MM.1S (cell line): ENCODE measurements at regions not wholly inside any gene's neighbourhood (a gene's known extent, or its start where the extent isn't known, plus 50 kb on each side); places are given as distances from the start of the nearest gene placed in this dataset.

ENCODE experiments used
- DNase-seq: peaks from one replicate; pipeline ENCODE4 v3.0.0-alpha.2; 2015
- H2AFZ ChIP-seq: fragments of 300-600 bp; sonication (generic); 2 replicates; pipeline ENCODE4 v1.6.0; 2016; ENCODE audit warnings: antibody characterized with exemption, low read length
- H3F3A ChIP-seq: fragments of 300-600 bp; sonication (generic); 2 replicates; pipeline ENCODE4 v1.6.1; 2016; ENCODE audit warnings: mild to moderate bottlenecking, antibody characterized with exemption, low read length, moderate library complexity, mixed read lengths; ENCODE audit not compliant: insufficient read depth
- H3K27ac ChIP-seq: fragments of 300-600 bp; sonication (generic); 2 replicates; pipeline ENCODE4 v1.5.1; 2016; ENCODE audit warnings: mild to moderate bottlenecking, low read length
- H3K27me3 ChIP-seq: fragments of 300-600 bp; sonication (generic); replicated peaks from 2 replicates; pipeline ENCODE4 v1.6.0; 2016; ENCODE audit warnings: low read length; ENCODE audit not compliant: insufficient read depth
- H3K36me3 ChIP-seq: fragments of 300-600 bp; sonication (generic); replicated peaks from 2 replicates; pipeline ENCODE4 v1.6.1; 2016; ENCODE audit warnings: mild to moderate bottlenecking, low read length, mixed read lengths; ENCODE audit not compliant: insufficient read depth
- H3K4me1 ChIP-seq: fragments of 300-600 bp; sonication (generic); 2 replicates; pipeline ENCODE4 v1.6.1; 2016; ENCODE audit warnings: low read length, mixed read lengths
- H3K4me2 ChIP-seq: fragments of 300-600 bp; sonication (generic); 2 replicates; pipeline ENCODE4 v1.6.0; 2016; ENCODE audit warnings: low read depth, low read length
- H3K4me3 ChIP-seq: fragments of 300-600 bp; sonication (generic); 2 replicates; pipeline ENCODE4 v1.5.1; 2016; ENCODE audit warnings: low read length, mixed read lengths
- H3K79me2 ChIP-seq: fragments of 300-600 bp; sonication (generic); 2 replicates; pipeline ENCODE4 v1.6.1; 2016; ENCODE audit warnings: mixed run types, low read length, mixed read lengths
- H3K9ac ChIP-seq: fragments of 300-600 bp; sonication (generic); 2 replicates; pipeline ENCODE4 v1.6.1; 2016; ENCODE audit warnings: low read length, mixed read lengths
- H3K9me2 ChIP-seq: fragments of 300-600 bp; sonication (generic); replicated peaks from 2 replicates; pipeline ENCODE4 v1.6.1; 2016; ENCODE audit warnings: mild to moderate bottlenecking, low read length, mixed read lengths; ENCODE audit not compliant: insufficient read depth
- H3K9me3 ChIP-seq: fragments of 300-600 bp; sonication (generic); replicated peaks from 2 replicates; pipeline ENCODE4 v1.6.1; 2016; ENCODE audit warnings: mild to moderate bottlenecking, low read length, mixed read lengths; ENCODE audit not compliant: insufficient read depth
- H4K20me1 ChIP-seq: fragments of 300-600 bp; sonication (generic); 2 replicates; pipeline ENCODE4 v1.6.1; 2016; ENCODE audit warnings: mild to moderate bottlenecking, low read length, moderate library complexity, mixed read lengths; ENCODE audit not compliant: insufficient read depth
- CTCF ChIP-seq: fragments of 300-600 bp; sonication (generic); IDR thresholded peaks from 2 replicates; pipeline ENCODE4 v1.5.1; 2016; ENCODE audit warnings: antibody characterized with exemption, low read length, mixed read lengths
- EZH2 ChIP-seq: fragments of 300-600 bp; sonication (generic); optimal IDR thresholded peaks from 2 replicates; pipeline ENCODE3; 2017; ENCODE audit warnings: low read depth, mild to moderate bottlenecking, antibody characterized with exemption, low read length, mixed read lengths
- EZH2phosphoT487 ChIP-seq: fragments of 300-600 bp; sonication (generic); IDR thresholded peaks from 2 replicates; pipeline ENCODE4 v1.6.1; 2018; ENCODE audit warnings: antibody characterized with exemption, low read length

GRCh38 chr11:116335891-116336290 is 436.9 kb downstream of the BUD13 start:
- Histone ChIP-seq H3K36me3 (no peaks in the 10 kb centered on the region), H3K4me1 (no peaks in the 10 kb centered on the region), H3K79me2 (no peaks in the 10 kb centered on the region), H3K27ac (no peak overlapping the region), H3K27me3 (no peaks in the 10 kb centered on the region), H3K9me3 (no peaks in the 10 kb centered on the region), H3K9ac (no peak overlapping the region), H4K20me1 (no peaks in the 10 kb centered on the region), H2AFZ (no peak overlapping the region), H3K4me3 (no peak overlapping the region), H3K4me2 (no peak overlapping the region), H3K9me2 (no peaks in the 10 kb centered on the region), H3F3A (no peaks in the 10 kb centered on the region)
- no peak for TF ChIP-seq EZH2phosphoT487
- TF ChIP-seq CTCF = no peak
- TF ChIP-seq EZH2 = no peak
- no peak for DNase-seq

GRCh38 chr11:116335078-116335477 is 437.7 kb downstream of the BUD13 start:
- H3K9ac ChIP-seq = no peak overlapping the region
- no peaks in the 10 kb centered on the region for H3K79me2 ChIP-seq
- no peaks in the 10 kb centered on the region for H3F3A ChIP-seq
- no peaks in the 10 kb centered on the region for H4K20me1 ChIP-seq
- TF ChIP-seq CTCF = no peak
- no peak for TF ChIP-seq EZH2phosphoT487
- TF ChIP-seq EZH2 = no peak
- no peaks in the 10 kb centered on the region for H3K9me3 ChIP-seq
- no peak for DNase-seq
- no peak overlapping the region for H3K4me3 ChIP-seq
- no peak overlapping the region for H3K27ac ChIP-seq
- H3K4me1 ChIP-seq = no peaks in the 10 kb centered on the region
- no peaks in the 10 kb centered on the region for H3K9me2 ChIP-seq
- H2AFZ ChIP-seq = no peak overlapping the region
- H3K4me2 ChIP-seq = no peak overlapping the region
- H3K27me3 ChIP-seq = no peaks in the 10 kb centered on the region
- no peaks in the 10 kb centered on the region for H3K36me3 ChIP-seq

GRCh38 chr11:116334596-116334995 is 438.2 kb downstream of the BUD13 start:
- Histone ChIP-seq H3K9ac (no peak overlapping the region), H3K9me3 (no peaks in the 10 kb centered on the region), H3K36me3 (no peaks in the 10 kb centered on the region), H2AFZ (no peak overlapping the region), H4K20me1 (no peaks in the 10 kb centered on the region), H3K27me3 (no peaks in the 10 kb centered on the region), H3F3A (no peaks in the 10 kb centered on the region), H3K79me2 (no peaks in the 10 kb centered on the region), H3K9me2 (no peaks in the 10 kb centered on the region), H3K4me3 (no peak overlapping the region), H3K4me1 (no peaks in the 10 kb centered on the region), H3K27ac (no peak overlapping the region), H3K4me2 (no peak overlapping the region)
- no peak for DNase-seq
- no peak for TF ChIP-seq EZH2phosphoT487
- no peak for TF ChIP-seq EZH2
- no peak for TF ChIP-seq CTCF
